ENCODE measurements at regions not wholly inside any gene's neighbourhood (a gene's known extent, or its start where the extent isn't known, plus 50 kb on each side); places are given as distances from the start of the nearest gene placed in this dataset.

DNA sequence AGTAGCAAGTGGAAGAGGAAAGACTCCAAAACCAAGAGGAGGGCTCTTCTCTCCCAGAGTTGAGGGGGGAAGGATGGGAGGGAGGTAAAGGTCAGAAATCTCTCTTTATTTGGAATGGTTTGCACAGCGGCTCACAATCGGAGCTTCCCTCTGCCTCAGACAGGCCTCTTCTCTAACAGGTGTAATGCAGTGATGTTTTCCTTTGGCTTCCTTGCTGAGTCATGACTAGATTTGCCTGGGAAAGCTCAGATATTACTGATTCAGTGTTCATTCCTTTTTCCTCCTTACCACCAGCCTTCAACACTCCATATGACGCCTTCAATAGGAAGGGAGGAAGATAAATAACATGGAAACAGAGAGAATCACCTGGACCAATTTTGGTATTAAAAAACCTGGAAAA lies 136.6 kb downstream of the RNF152 start:
- no peak for DNase-seq
- no peaks in the 10 kb centered on the region for H3K36me3 ChIP-seq
- H3K27me3 ChIP-seq = no peaks in the 10 kb centered on the region
- no peak overlapping the region for H3K4me3 ChIP-seq (ENCODE audit: low read depth, low read length)
- H3K9me3 ChIP-seq = no peaks in the 10 kb centered on the region
- H3K4me1 ChIP-seq = no peaks in the 10 kb centered on the region
- TF ChIP-seq, protein P1, sequence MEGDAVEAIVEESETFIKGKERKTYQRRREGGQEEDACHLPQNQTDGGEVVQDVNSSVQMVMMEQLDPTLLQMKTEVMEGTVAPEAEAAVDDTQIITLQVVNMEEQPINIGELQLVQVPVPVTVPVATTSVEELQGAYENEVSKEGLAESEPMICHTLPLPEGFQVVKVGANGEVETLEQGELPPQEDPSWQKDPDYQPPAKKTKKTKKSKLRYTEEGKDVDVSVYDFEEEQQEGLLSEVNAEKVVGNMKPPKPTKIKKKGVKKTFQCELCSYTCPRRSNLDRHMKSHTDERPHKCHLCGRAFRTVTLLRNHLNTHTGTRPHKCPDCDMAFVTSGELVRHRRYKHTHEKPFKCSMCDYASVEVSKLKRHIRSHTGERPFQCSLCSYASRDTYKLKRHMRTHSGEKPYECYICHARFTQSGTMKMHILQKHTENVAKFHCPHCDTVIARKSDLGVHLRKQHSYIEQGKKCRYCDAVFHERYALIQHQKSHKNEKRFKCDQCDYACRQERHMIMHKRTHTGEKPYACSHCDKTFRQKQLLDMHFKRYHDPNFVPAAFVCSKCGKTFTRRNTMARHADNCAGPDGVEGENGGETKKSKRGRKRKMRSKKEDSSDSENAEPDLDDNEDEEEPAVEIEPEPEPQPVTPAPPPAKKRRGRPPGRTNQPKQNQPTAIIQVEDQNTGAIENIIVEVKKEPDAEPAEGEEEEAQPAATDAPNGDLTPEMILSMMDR (IDR thresholded peaks at IDR 0.05; ENCODE audit: low read depth, low read length) = no peak

DNA sequence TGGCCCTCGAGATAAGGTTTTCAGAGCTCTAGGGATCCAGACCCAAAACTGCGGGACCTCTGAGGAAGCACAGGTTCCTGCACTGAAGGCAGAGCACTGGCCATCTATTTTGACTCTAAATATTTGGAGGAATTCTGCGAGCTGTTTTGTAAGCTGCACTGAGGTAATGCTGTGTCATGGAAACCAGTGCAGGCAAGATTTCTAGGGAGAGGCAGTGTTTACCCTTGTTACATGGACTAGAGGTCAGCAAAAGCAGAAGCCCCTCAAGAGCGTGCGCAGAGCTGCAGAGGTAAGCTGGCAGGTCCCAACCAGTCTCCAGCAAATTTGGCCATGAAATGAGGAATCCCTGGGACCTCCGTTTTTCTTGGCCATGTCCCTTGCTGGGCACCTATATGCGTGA lies 137.3 kb downstream of the RNF152 start:
- TF ChIP-seq, protein P1 (IDR thresholded peaks at IDR 0.05; ENCODE audit: low read depth, low read length) = no peak
- DNase-seq = no peak
- no peaks in the 10 kb centered on the region for H3K36me3 ChIP-seq

DNA sequence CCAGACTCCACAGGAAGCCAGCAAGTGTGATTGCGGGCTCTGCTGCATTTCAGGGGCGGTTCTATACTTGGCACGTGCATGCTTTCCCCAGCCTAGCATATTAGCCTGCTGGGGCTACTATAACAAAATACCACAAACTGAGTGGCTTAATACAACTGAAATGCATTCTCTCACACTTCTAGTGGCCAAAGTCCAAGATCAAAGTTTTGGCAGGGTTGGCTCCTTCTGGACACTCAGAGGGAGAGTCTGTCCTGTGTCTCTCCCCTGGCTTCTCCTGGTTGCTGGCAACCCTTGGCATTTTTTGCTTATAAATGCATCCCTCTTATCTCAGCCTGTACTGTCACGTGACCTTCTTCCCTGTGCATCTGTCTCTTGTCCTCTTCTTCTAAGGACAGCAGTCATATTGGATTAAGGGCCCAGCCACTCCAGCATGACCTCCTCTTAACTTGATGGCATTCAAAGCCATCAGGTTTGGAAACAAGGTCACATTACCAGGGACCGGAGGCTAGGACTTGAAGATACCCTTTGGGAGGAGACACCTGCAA lies 138.7 kb downstream of the RNF152 start:
- no peaks in the 10 kb centered on the region for H3K4me1 ChIP-seq
- H3K4me3 ChIP-seq (ENCODE audit: low read depth, low read length) = no peak overlapping the region
- no peak for DNase-seq
- H3K36me3 ChIP-seq = no peaks in the 10 kb centered on the region
- no peaks in the 10 kb centered on the region for H3K27me3 ChIP-seq
- TF ChIP-seq, protein P1 (IDR thresholded peaks at IDR 0.05; ENCODE audit: low read depth, low read length) = no peak
- no peaks in the 10 kb centered on the region for H3K9me3 ChIP-seq

More for the DNA sequence above, 137.3 kb downstream of the RNF152 start:
- Histone ChIP-seq H3K27me3 (no peaks in the 10 kb centered on the region), H3K4me3 (ENCODE audit: low read depth, low read length) (no peak overlapping the region), H3K9me3 (no peaks in the 10 kb centered on the region), H3K4me1 (no peaks in the 10 kb centered on the region)

DNA sequence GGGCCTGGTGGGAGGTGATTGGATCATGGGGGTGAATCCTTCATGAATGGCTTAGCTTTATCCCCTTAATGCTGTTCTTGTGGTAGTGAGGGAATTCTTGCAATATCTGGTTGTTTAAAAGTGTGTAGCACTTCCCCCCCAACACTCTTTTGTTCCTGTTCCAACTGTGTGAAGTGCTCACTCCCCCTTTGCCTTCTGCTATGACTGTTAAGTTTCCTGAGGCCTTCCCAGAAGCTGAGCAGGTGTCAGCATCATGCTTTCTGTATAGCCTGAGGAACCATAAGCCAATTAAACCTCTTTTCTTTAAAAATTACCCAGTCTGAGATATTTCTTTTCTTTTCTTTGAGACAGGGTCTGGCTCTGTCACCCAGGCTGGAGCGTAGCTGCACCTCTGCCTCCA lies 139.4 kb downstream of the RNF152 start:
- Histone ChIP-seq H3K27me3 (no peaks in the 10 kb centered on the region), H3K9me3 (no peaks in the 10 kb centered on the region), H3K4me3 (ENCODE audit: low read depth, low read length) (no peak overlapping the region), H3K36me3 (no peaks in the 10 kb centered on the region), H3K4me1 (no peaks in the 10 kb centered on the region)
- no peak for DNase-seq
- TF ChIP-seq, protein P1 (IDR thresholded peaks at IDR 0.05; ENCODE audit: low read depth, low read length) = no peak

GRCh38 chr18:61752973-61753372 lies 139.8 kb downstream of the RNF152 start:
- Histone ChIP-seq H3K36me3 (no peaks in the 10 kb centered on the region), H3K4me1 (no peaks in the 10 kb centered on the region), H3K27me3 (no peaks in the 10 kb centered on the region), H3K4me3 (ENCODE audit: low read depth, low read length) (no peak overlapping the region), H3K9me3 (no peaks in the 10 kb centered on the region)
- TF ChIP-seq, protein P1 (IDR thresholded peaks at IDR 0.05; ENCODE audit: low read depth, low read length) = no peak
- no peak for DNase-seq

DNA sequence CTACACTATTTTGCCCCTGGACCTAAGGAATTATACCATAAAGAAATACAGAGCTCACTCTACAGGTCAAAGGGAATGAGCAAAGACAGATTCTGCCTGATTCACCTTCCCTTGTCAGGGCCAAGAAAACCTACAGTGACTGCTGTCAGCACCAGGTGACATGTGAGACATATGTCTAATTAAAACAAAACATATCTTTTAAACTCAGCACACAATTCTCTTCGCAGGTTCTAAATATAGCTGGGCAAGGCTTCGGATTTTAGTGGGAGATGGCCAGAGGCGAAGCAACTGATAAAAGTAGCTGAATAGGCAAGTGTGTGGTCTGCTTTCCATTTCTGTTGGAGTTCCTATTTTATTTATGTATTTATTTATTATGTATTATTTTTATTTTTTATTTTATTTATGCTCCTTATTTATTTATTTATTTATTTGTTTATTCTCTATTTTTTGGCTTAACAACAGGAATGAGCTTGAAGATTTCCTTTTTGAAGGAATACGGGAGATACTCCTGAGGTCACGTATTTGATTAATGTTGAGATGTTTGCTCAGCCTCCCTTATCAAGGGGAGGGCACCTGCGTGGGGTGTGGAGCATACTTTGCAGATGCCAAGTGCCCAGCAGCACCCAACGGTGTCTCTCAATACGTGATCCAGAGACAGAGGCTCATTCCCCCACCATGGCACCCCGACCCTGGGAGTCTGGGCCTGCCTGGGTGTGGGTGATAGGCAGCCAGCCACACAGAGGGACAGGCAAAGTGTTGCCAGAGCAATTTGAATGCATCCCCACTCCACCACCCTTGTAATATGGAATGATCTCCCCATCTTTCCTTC lies 141.8 kb downstream of the RNF152 start:
- no peaks in the 10 kb centered on the region for H3K4me1 ChIP-seq
- no peak for DNase-seq
- TF ChIP-seq, protein P1 (IDR thresholded peaks at IDR 0.05; ENCODE audit: low read depth, low read length) = no peak

More for the DNA sequence above, 141.8 kb downstream of the RNF152 start:
- H3K36me3 ChIP-seq = no peaks in the 10 kb centered on the region
- no peaks in the 10 kb centered on the region for H3K27me3 ChIP-seq
- H3K4me3 ChIP-seq (ENCODE audit: low read depth, low read length) = no peak overlapping the region
- no peaks in the 10 kb centered on the region for H3K9me3 ChIP-seq

Measured in BE2C (cell line).